ENCODE measurements at regions not wholly inside any gene's neighbourhood (a gene's known extent, or its start where the extent isn't known, plus 50 kb on each side); places are given as distances from the start of the nearest gene placed in this dataset.

DNA sequence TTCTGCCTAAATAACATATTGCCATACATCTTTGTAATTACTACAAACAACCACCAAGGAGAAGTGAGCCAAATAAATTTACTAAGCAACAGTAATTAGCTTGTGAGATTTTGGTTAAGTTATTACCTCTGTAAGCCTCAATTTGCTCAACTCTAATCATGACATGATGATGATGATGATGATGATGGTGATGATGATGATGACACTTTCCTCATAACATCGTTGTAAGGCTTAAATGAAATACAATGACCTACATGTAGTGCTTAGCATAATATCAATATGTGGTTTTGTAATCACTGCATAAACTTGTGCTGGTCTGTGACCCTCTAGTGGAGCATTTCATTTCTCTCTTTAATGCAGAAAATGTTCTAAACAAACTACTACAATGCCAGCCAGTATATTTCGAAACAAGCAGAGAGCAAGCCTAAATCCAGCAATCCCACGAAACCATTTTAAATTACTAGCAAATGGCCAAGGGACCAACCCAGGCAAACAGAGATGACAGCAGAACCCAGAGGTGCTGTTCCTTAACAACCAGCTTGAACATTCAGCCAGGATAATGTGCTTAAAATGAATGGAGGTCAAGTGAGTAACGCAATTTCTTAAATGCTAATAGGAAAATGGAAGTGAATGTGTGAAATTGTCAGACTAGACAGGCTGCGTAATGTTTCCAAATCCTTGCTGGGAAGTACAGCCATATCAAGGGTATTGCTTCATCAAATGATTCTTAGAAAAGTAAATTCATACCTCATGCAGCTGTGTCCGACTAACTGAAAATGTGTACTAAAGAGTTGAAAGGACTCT lies 281.9 kb upstream of the PUM3 start:
- TF ChIP-seq POLR2A (IDR thresholded peaks at IDR 0.05): no peak
- TF ChIP-seq CTCF (IDR thresholded peaks at IDR 0.05): no peak

Measured in heart left ventricle (tissue), 13 donors.